Adrenal gland (tissue), 9 donors: ENCODE measurements at regions not wholly inside any gene's neighbourhood (a gene's known extent, or its start where the extent isn't known, plus 50 kb on each side); places are given as distances from the start of the nearest gene placed in this dataset.

Experiments used
- DNase-seq, 7 donors: peaks; one replicate each; pipeline ENCODE4 v3.0.0-alpha.2; 2019 to 2020
- H3K27ac ChIP-seq, 5 donors: fragments of 200-600 bp; sonication (generic) in 4 of 5; 1 replicate in 3 of 5; 2 replicates in 2 of 5; pipeline versions ENCODE4 v1.5.1 to v1.8.0; 2016 to 2020; ENCODE audit warnings: mild to moderate bottlenecking in 1 of 5
- H3K27me3 ChIP-seq: fragments of 200-600 bp; 2 replicates; pipeline ENCODE4 v1.8.0; 2021
- H3K36me3 ChIP-seq, 2 donors: fragments of 200-600 bp; replicated peaks in 1 of 2; 1 replicate in 1 of 2; 2 replicates in 1 of 2; pipeline versions ENCODE4 v1.5.1 to v1.8.0; 2018 to 2022
- H3K4me1 ChIP-seq, 2 donors: fragments of 200-600 bp; replicated peaks in 1 of 2; 1 replicate in 1 of 2; 2 replicates in 1 of 2; pipeline versions ENCODE4 v1.5.1 to v1.8.0; 2018 to 2021
- H3K4me3 ChIP-seq, 4 donors: fragments of 200-600 bp; sonication (generic) in 3 of 4; one replicate each; pipeline ENCODE4 v1.5.1; 2016 to 2018
- H3K9me3 ChIP-seq, 3 donors: fragments of 200-600 bp; sonication (generic) in 1 of 3; replicated peaks in 1 of 3; 1 replicate in 2 of 3; 2 replicates in 1 of 3; pipeline versions ENCODE4 v1.5.1 to v1.8.0; 2016 to 2021
- POLR2A ChIP-seq, 2 donors: fragments of 450-650 bp; IDR thresholded peaks; one replicate each; pipeline ENCODE4 v1.6.1; 2017; ENCODE audit warnings: antibody characterized with exemption in 2 of 2, mild to moderate bottlenecking in 2 of 2, moderate library complexity in 1 of 2
- WGBS, 4 donors: extraction: QIAGEN DNeasy Blood & Tissue Kit in 2 of 4; methylation state at CpG; one replicate each; pipeline versions ENCODE4 v1.1.5 to v1.1.7; 2013 to 2017; 5-methylcytosine and 5-hydroxymethylcytosine counted together
- intact Hi-C, 2 donors: fragments of 100-400 bp; cut with DNase I; formaldehyde crosslinking; loops; one replicate each; pipeline versions ENCODE4 v1.14.1 to v1.15.0; 2022 to 2023
- TF ChIP-seq, protein P1 (sequence below), 6 experiments: fragments of 450-650 bp in 4 of 6; fragments of 200-600 bp in 2 of 6; sonication (generic) in 1 of 6; IDR thresholded peaks; 1 replicate in 5 of 6; 2 replicates in 1 of 6; pipeline versions ENCODE4 v1.5.1 to v1.8.0; 2016 to 2021; ENCODE audit warnings: antibody characterized with exemption in 6 of 6, mild to moderate bottlenecking in 2 of 6, moderate library complexity in 1 of 6
- donor health status: healthy with polysubstance abuse.
- donor health status: Bipolar disorder and iron deficiency.
- donor health status: DM: yes; HTN: yes; CAD: no.
- donor health status: DM: no; HTN: no; CAD: no.
- donor health status: DM: no; HTN: no; CAD: no.

DNA sequence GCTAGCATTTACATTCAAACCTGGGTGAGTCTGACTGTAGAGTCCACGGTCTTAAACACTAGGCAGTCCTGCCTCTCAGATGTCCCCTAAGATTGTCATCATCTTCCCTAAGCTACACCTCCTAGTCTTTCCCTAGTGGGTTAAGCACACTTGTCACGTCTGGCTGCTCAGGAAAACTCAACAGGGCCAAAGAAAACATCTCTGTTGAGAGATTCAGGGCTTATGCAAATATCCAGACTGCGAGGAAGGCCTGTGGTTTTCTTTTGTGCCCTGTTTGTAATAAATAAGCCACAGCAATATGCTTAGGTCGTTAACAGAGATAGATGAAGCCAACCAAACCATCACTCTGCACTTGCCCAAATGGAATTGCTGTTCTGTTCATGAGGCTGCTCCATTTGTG is 472.6 kb upstream of the DEPDC1 start:
- no peak for DNase-seq
- no peaks in the 10 kb centered on the region for H3K9me3 ChIP-seq
- H3K36me3 ChIP-seq: no peaks in the 10 kb centered on the region
- H3K4me1 ChIP-seq: no peaks in the 10 kb centered on the region
- TF ChIP-seq, protein P1, sequence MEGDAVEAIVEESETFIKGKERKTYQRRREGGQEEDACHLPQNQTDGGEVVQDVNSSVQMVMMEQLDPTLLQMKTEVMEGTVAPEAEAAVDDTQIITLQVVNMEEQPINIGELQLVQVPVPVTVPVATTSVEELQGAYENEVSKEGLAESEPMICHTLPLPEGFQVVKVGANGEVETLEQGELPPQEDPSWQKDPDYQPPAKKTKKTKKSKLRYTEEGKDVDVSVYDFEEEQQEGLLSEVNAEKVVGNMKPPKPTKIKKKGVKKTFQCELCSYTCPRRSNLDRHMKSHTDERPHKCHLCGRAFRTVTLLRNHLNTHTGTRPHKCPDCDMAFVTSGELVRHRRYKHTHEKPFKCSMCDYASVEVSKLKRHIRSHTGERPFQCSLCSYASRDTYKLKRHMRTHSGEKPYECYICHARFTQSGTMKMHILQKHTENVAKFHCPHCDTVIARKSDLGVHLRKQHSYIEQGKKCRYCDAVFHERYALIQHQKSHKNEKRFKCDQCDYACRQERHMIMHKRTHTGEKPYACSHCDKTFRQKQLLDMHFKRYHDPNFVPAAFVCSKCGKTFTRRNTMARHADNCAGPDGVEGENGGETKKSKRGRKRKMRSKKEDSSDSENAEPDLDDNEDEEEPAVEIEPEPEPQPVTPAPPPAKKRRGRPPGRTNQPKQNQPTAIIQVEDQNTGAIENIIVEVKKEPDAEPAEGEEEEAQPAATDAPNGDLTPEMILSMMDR (IDR thresholded peaks at IDR 0.05): no peak
- no peak for TF ChIP-seq POLR2A (IDR thresholded peaks at IDR 0.05)
- no peaks in the 10 kb centered on the region for H3K27me3 ChIP-seq
- H3K27ac ChIP-seq: no peak overlapping the region
- WGBS, 4 donors: 54 to 61% (median 58%) methylated on average over 4 of the region's 4 CpGs
- no peak overlapping the region for H3K4me3 ChIP-seq
- intact Hi-C loops: no loop called here

DNA sequence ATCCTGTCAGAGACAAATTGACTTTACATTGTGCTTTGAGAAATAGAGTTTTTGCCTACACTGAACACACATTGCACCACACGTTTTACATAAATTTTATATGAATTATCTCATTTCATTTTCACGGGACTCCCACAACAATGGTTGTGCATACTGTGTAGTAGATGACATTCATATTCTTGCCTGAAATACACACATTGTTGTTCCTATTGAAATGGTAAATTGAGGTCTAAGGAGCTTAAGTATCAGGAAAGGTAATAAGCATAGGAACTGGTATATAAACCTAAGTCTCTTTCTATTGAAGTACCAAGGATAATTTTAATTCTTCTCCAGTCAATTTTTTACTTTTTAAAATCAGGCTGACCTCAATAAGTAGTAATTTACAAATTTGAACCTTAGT is 473.7 kb upstream of the DEPDC1 start:
- no peak for TF ChIP-seq POLR2A (IDR thresholded peaks at IDR 0.05)
- TF ChIP-seq, protein P1 (IDR thresholded peaks at IDR 0.05): no peak
- no peak for DNase-seq
- no peaks in the 10 kb centered on the region for H3K36me3 ChIP-seq
- H3K4me3 ChIP-seq: no peak overlapping the region
- intact Hi-C loops: no loop called here
- H3K27me3 ChIP-seq: no peaks in the 10 kb centered on the region
- no peak overlapping the region for H3K27ac ChIP-seq
- no peaks in the 10 kb centered on the region for H3K4me1 ChIP-seq
- 55 to 82% (median 63%) methylated on average over 2 of the region's 2 CpGs for WGBS, 4 donors
- H3K9me3 ChIP-seq: no peaks in the 10 kb centered on the region

DNA sequence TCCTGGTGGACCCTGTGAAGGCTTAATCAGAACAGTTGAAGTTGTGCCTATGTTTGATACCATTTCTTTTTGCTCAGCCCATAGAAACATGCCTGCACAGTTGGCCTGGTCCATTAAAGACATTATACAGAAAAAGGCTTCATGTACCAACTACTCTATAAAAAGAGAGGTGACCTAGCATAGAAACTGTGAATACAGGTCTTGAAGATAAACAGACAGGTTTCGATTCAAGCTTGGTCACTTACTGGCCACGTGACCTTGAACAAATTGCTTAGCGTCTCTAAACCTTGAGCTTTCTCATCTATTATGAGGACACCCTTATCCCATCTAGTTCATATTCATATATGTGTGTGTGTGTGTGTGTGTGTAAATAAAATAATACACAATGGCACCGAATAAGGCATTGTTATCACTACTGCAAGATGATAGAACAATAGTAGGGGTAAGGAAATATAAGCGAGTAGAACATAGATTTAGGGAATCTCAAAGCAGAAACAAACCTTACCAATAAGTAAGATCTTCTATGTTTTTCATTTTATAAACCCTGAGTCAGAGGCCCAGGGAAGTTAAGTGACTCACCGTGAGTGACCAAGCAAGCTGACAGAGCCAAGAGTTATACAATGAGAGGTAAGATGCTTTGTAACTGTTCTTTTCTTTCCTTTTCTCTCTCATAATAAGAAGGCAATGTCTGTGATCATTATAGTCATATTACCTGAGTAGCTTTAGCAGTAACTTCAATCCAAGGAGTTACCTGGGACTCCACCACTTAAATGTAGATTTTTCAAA is 476.8 kb upstream of the DEPDC1 start:
- Histone ChIP-seq H3K4me1 (no peaks in the 10 kb centered on the region), H3K27me3 (no peaks in the 10 kb centered on the region), H3K4me3 (no peak overlapping the region), H3K36me3 (no peaks in the 10 kb centered on the region), H3K9me3 (no peaks in the 10 kb centered on the region), H3K27ac (no peak overlapping the region)
- WGBS, 4 donors: 58 to 65% (median 59%) methylated on average over 6 of the region's 6 CpGs
- DNase-seq: peak in 4 of 7 donors; percentile 21 to 33 (median 24)
- no peak for TF ChIP-seq POLR2A (IDR thresholded peaks at IDR 0.05)
- TF ChIP-seq, protein P1 (IDR thresholded peaks at IDR 0.05): no peak
- intact Hi-C loops: no loop called here

DNA sequence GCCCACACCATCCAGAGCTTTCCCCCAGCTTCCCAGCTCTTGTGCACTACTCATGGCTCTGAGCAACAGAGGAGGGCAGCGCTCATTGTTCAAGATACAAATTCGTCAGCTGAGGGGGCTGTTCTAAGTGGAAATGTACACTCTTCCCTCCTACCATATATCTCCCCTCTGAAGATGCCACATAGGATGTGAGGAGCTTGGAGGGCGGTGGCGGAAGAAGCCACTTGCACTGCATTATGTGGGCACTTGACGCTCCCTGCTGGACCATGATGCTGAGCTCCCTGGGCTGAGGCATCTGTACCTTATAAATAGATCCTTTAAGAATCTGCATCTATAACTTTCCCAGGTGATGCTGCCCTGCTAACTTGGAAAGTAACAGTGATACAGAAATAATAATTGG is 477.6 kb upstream of the DEPDC1 start:
- Histone ChIP-seq H3K27me3 (no peaks in the 10 kb centered on the region), H3K27ac (no peak overlapping the region), H3K36me3 (no peaks in the 10 kb centered on the region), H3K4me3 (no peak overlapping the region), H3K9me3 (no peaks in the 10 kb centered on the region), H3K4me1 (no peaks in the 10 kb centered on the region)
- no peak for DNase-seq
- TF ChIP-seq POLR2A (IDR thresholded peaks at IDR 0.05): no peak
- TF ChIP-seq, protein P1 (IDR thresholded peaks at IDR 0.05): no peak
- intact Hi-C loops: no loop called here
- WGBS, 4 donors: 78 to 88% (median 86%) methylated on average over 5 of the region's 5 CpGs
